ENCODE measurements at regions not wholly inside any gene's neighbourhood (a gene's known extent, or its start where the extent isn't known, plus 50 kb on each side); places are given as distances from the start of the nearest gene placed in this dataset.

DNA sequence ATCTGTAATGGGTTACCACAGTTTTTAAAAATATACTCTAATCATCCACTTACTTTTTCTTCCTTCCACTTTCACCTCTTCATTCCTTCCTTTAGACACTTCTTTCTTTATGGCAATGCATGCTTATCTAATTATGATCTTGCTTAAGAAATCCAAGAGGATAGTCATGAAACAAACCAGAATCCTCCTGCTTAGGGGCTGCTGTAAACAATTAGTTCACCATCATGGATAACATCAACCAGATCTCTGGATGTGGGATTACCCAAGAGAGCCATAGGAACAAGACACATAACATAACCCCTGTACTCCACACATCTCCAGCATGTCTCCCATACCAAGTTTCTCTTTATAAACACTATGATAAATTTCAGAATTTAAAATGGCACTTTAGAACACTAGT, 713.4 kb upstream of the PTPRD start:
- no peak for DNase-seq (ENCODE audit: low read depth)
- H3K4me3 ChIP-seq (ENCODE audit: low read depth, low read length), result no peak overlapping the region
- TF ChIP-seq, protein P1, sequence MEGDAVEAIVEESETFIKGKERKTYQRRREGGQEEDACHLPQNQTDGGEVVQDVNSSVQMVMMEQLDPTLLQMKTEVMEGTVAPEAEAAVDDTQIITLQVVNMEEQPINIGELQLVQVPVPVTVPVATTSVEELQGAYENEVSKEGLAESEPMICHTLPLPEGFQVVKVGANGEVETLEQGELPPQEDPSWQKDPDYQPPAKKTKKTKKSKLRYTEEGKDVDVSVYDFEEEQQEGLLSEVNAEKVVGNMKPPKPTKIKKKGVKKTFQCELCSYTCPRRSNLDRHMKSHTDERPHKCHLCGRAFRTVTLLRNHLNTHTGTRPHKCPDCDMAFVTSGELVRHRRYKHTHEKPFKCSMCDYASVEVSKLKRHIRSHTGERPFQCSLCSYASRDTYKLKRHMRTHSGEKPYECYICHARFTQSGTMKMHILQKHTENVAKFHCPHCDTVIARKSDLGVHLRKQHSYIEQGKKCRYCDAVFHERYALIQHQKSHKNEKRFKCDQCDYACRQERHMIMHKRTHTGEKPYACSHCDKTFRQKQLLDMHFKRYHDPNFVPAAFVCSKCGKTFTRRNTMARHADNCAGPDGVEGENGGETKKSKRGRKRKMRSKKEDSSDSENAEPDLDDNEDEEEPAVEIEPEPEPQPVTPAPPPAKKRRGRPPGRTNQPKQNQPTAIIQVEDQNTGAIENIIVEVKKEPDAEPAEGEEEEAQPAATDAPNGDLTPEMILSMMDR (conservative IDR thresholded peaks at IDR 0.05; ENCODE audit: low read depth, low read length), result no peak

DNA sequence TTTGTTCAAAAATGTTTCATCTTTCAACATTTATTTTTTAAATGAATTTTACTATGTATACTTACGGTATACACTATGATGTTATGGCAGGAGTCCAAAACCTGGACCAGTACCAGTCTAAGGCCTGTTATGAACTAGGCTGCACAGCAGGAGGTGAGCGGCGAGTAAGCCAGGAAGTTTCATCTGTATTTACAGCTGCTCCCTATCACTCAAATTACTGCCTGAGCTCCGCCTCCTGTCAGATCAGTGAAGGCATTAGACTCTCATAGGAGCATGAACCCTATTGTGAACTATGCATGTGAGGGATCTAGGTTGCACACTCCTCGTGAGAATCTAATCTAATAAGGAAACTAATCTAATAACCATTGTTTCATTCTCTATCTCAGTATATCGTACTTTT, 715.5 kb upstream of the PTPRD start:
- H3K4me3 ChIP-seq (ENCODE audit: low read depth, low read length), result no peak overlapping the region
- TF ChIP-seq, protein P1 (conservative IDR thresholded peaks at IDR 0.05; ENCODE audit: low read depth, low read length), result no peak
- DNase-seq (ENCODE audit: low read depth), result no peak

DNA sequence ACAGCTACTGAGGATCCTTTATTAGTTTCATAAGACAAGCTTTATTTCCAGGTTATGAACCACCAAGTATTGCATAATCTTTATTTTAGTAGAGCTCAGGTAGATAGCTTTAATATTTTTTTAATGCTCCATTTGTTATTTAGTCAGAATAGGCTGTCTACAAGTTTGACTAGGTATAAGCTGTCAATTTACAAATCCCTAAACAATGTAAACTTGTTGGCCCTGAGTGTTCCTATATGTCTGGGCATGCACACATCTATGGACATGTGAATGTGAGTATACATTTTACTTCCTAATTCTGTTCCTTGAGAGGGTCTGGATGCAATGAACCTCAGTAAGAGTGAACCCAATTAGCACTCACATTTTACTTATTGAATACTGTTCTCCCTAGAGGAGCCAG, 722.2 kb upstream of the PTPRD start:
- H3K4me3 ChIP-seq (ENCODE audit: low read depth, low read length), result no peak overlapping the region
- no peak for DNase-seq (ENCODE audit: low read depth)
- TF ChIP-seq, protein P1 (conservative IDR thresholded peaks at IDR 0.05; ENCODE audit: low read depth, low read length), result no peak

DNA sequence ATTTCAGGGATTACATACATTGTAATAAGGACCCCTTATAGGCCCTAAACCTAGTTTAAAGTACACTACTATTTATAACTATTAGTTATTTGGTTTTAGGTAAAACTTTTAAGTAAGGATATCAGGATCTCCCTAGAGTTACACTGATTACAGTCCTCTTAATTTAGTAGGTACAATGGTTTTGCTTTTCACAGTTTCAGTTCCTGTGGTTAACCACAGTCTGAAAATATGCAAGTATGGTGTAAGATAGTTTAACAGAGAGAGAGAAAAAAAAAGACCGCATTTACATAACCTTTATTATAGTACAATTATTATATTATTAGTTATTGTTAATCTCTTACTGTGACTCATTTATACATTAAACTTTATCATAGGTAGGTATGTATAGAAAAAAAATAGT, 725.3 kb upstream of the PTPRD start:
- TF ChIP-seq, protein P1 (conservative IDR thresholded peaks at IDR 0.05; ENCODE audit: low read depth, low read length), result no peak
- no peak overlapping the region for H3K4me3 ChIP-seq (ENCODE audit: low read depth, low read length)

DNA sequence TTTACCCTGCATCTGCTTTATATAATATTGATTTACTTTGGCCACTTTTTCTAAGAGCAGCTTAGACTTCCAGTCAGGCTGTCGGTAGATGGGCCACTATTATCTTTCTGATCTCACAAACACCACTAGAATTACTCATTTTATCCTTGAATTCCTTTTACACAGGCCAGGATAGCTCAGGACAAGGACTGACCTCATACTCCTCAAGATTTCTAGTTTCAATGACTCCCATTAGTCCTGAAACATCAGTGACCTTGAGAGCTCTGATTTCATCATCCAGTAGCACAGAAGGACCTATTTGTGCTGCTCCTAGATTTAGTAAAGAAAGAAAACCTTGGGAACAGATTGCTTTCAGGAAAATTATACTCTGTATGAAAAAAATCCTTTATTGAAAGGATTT, 727.9 kb upstream of the PTPRD start:
- TF ChIP-seq, protein P1 (conservative IDR thresholded peaks at IDR 0.05; ENCODE audit: low read depth, low read length), result no peak
- DNase-seq (ENCODE audit: low read depth), result no peak
- no peak overlapping the region for H3K4me3 ChIP-seq (ENCODE audit: low read depth, low read length)

More for the DNA sequence above, 725.3 kb upstream of the PTPRD start:
- DNase-seq (ENCODE audit: low read depth), result no peak

- TF ChIP-seq, protein P1 (conservative IDR thresholded peaks at IDR 0.05; ENCODE audit: low read depth, low read length), result no peak
- H3K4me3 ChIP-seq (ENCODE audit: low read depth, low read length), result no peak overlapping the region
- DNase-seq (ENCODE audit: low read depth), result no peak
Measured at GRCh38 chr9:11347437-11347836, 734.6 kb upstream of the PTPRD start.

- no peak for DNase-seq (ENCODE audit: low read depth)
- TF ChIP-seq, protein P1 (conservative IDR thresholded peaks at IDR 0.05; ENCODE audit: low read depth, low read length), result no peak
- H3K4me3 ChIP-seq (ENCODE audit: low read depth, low read length), result no peak overlapping the region
Measured at GRCh38 chr9:11348366-11348765, 735.6 kb upstream of the PTPRD start.
